DOHH2 (cell line): ENCODE measurements at regions not wholly inside any gene's neighbourhood (a gene's known extent, or its start where the extent isn't known, plus 50 kb on each side); places are given as distances from the start of the nearest gene placed in this dataset.

Experiments used
- H3F3A ChIP-seq: fragments of 200-600 bp; sonication (generic), shearing (Covaris generic); 2 replicates; pipeline ENCODE4 v1.6.0; 2016; ENCODE audit warnings: antibody characterized with exemption, mild to moderate bottlenecking; ENCODE audit not compliant: control insufficient read depth, insufficient read depth
- H3K27ac ChIP-seq: fragments of 200-600 bp; sonication (generic); 2 replicates; pipeline ENCODE4 v1.5.1; 2014; ENCODE audit warnings: low read depth, mild to moderate bottlenecking, low read length, moderate library complexity
- H3K27me3 ChIP-seq: fragments of 200-600 bp; sonication (generic); 2 replicates; pipeline ENCODE4 v1.6.1; 2014; ENCODE audit warnings: mild to moderate bottlenecking, low read length, mixed read lengths; ENCODE audit not compliant: control insufficient read depth
- H3K36me3 ChIP-seq: fragments of 200-600 bp; sonication (generic); 2 replicates; pipeline ENCODE4 v1.6.1; 2014; ENCODE audit warnings: mild to moderate bottlenecking, low read length, moderate library complexity, mixed read lengths; ENCODE audit not compliant: control insufficient read depth
- H3K4me1 ChIP-seq: fragments of 200-600 bp; sonication (generic); 2 replicates; pipeline ENCODE4 v1.6.1; 2014; ENCODE audit warnings: mild to moderate bottlenecking, low read length, mixed read lengths; ENCODE audit not compliant: control insufficient read depth
- H3K4me2 ChIP-seq: fragments of 200-600 bp; sonication (generic); 2 replicates; pipeline ENCODE4 v1.6.0; 2014; ENCODE audit warnings: mild to moderate bottlenecking, low read length, moderate library complexity
- H3K4me3 ChIP-seq: fragments of 200-600 bp; sonication (generic); 2 replicates; pipeline ENCODE4 v1.5.1; 2014; ENCODE audit warnings: mild to moderate bottlenecking, low read length, mixed read lengths
- H3K79me2 ChIP-seq: fragments of 200-600 bp; sonication (generic); 2 replicates; pipeline ENCODE4 v1.6.1; 2014; ENCODE audit warnings: mild to moderate bottlenecking, low read length, mixed read lengths; ENCODE audit not compliant: control insufficient read depth
- H3K9me2 ChIP-seq: fragments of 200-600 bp; sonication (generic); replicated peaks from 2 replicates; pipeline ENCODE4 v1.6.1; 2014; ENCODE audit warnings: mild to moderate bottlenecking, low read length, mixed read lengths; ENCODE audit not compliant: control insufficient read depth
- H3K9me3 ChIP-seq: fragments of 200-600 bp; sonication (generic); 2 replicates; pipeline ENCODE4 v1.6.1; 2014; ENCODE audit warnings: antibody characterized with exemption, low read length, mixed read lengths; ENCODE audit not compliant: control insufficient read depth, insufficient read depth
- H4K20me1 ChIP-seq: fragments of 200-600 bp; sonication (generic); 2 replicates; pipeline ENCODE4 v1.6.0; 2014; ENCODE audit warnings: low read depth, mild to moderate bottlenecking, antibody characterized with exemption, low read length, moderate library complexity; ENCODE audit not compliant: control insufficient read depth, insufficient read depth
- EZH2phosphoT487 ChIP-seq: fragments of 200-600 bp; sonication (generic); IDR thresholded peaks from 2 replicates; pipeline ENCODE4 v1.6.1; 2017; ENCODE audit warnings: borderline replicate concordance, mild to moderate bottlenecking, antibody characterized with exemption, low read length, moderate library complexity, mixed read lengths
- TF ChIP-seq, protein P1 (sequence below): fragments of 200-600 bp; sonication (generic); IDR thresholded peaks from one replicate; pipeline ENCODE4 v1.5.1; 2014; ENCODE audit warnings: antibody characterized with exemption, mild to moderate bottlenecking, low read depth, low read length; ENCODE audit not compliant: poor library complexity, severe bottlenecking

DNA sequence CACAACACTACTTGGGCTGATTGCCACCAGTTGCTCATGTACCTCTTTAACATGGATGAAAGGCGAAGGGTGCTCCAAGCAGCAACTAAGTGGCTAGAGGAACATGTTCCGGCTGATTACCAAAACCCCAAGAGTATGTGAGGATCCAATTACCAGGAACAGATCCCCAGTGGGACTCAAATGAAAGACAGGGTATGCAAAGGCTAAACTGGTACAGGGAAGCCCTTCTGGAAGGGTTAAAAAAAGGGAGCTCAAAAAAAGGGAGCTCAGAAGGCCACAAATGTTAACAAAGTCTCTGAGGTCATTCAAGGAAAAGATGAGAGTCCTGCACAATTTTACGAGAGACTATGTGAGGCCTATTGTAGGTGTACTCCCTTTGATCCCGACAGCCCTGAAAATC is 604.7 kb downstream of the UQCRFS1 start:
- H3K4me1 ChIP-seq, result no peaks in the 10 kb centered on the region
- no peak overlapping the region for H3K4me2 ChIP-seq
- H4K20me1 ChIP-seq, result no peaks in the 10 kb centered on the region
- H3K27ac ChIP-seq, result no peak overlapping the region
- peaks cover 5% of the 10 kb centered on the region; the same call in 1 of the 2 replicates for H3K9me3 ChIP-seq
- H3K9me2 ChIP-seq, result no peaks in the 10 kb centered on the region
- no peaks in the 10 kb centered on the region for H3F3A ChIP-seq
- no peaks in the 10 kb centered on the region for H3K79me2 ChIP-seq
- no peaks in the 10 kb centered on the region for H3K36me3 ChIP-seq
- H3K27me3 ChIP-seq, result no peaks in the 10 kb centered on the region
- H3K4me3 ChIP-seq, result no peak overlapping the region
- no peak for TF ChIP-seq EZH2phosphoT487

DNA sequence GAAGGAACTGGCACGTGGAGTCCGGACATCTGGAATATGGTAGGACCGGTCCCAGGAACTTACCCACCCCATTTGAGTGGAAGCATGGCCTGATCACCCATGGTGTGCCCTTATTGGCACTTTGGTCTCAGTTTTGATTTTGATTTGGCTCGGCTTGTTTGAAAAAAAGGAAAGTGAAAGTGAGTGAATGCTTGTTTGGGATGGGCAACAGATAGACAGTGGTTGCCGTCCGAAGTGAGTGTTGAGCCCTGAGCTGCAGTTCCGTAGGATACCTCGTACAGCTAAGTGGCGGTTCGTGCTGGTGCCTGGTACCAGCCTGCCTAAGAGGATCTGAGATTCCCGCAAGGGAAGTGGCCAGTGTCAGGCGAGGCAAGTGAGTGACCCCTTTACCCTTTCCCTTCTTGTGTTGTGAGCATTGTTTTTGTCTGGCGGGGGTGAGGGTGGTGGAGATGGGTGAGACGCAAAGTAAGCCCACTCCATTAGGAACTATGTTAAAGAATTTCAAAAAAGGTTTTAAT is 605.8 kb downstream of the UQCRFS1 start:
- Histone ChIP-seq H3K4me3 (no peak overlapping the region), H3K4me1 (no peaks in the 10 kb centered on the region), H3K27me3 (no peaks in the 10 kb centered on the region), H4K20me1 (no peaks in the 10 kb centered on the region), H3K9me2 (no peaks in the 10 kb centered on the region), H3K36me3 (no peaks in the 10 kb centered on the region), H3K79me2 (no peaks in the 10 kb centered on the region), H3K9me3 (peaks cover 5% of the 10 kb centered on the region; the same call in 1 of the 2 replicates), H3K27ac (no peak overlapping the region), H3F3A (no peaks in the 10 kb centered on the region), H3K4me2 (no peak overlapping the region)
- no peak for TF ChIP-seq EZH2phosphoT487
- TF ChIP-seq, protein P1, sequence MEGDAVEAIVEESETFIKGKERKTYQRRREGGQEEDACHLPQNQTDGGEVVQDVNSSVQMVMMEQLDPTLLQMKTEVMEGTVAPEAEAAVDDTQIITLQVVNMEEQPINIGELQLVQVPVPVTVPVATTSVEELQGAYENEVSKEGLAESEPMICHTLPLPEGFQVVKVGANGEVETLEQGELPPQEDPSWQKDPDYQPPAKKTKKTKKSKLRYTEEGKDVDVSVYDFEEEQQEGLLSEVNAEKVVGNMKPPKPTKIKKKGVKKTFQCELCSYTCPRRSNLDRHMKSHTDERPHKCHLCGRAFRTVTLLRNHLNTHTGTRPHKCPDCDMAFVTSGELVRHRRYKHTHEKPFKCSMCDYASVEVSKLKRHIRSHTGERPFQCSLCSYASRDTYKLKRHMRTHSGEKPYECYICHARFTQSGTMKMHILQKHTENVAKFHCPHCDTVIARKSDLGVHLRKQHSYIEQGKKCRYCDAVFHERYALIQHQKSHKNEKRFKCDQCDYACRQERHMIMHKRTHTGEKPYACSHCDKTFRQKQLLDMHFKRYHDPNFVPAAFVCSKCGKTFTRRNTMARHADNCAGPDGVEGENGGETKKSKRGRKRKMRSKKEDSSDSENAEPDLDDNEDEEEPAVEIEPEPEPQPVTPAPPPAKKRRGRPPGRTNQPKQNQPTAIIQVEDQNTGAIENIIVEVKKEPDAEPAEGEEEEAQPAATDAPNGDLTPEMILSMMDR, result no peak

DNA sequence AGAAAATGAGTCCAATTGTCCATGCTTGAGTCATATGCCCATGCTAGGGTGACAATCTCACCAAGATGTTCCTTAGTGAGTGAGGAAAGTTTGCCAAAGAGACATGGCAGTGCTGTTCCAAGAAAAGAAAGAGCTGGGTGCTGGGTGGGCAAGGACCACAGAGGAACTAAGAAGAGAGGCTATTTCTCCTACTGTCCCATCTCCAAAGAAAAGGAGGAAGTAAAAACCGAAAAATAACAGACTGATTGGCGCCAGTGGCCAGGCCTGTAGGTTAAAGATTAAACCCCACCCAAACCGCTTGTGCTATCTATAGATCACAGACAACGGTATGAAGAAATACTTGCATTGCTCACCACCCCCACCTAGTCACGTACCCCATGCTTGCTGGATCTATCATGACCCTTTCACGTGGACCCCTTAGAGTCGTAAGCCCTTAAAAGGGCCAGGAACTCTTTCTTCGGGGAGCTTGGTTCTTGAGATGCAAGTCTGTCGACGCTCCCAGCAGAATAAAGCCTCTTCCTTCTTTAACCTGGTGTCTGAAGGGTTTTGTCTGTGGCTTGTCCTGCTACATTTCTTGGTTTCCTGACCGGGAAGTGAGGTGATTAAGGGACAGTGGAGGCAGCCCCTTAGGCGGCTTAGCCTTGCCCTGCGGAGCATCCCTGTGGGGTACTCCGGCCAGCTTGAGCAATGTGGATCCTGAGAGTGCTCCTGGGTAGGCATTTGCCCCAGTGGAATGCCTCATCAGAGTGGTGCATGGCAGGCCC is 606.5 kb downstream of the UQCRFS1 start:
- Histone ChIP-seq H3F3A (no peaks in the 10 kb centered on the region), H3K4me3 (no peak overlapping the region), H3K27ac (no peak overlapping the region), H3K79me2 (no peaks in the 10 kb centered on the region), H3K9me3 (peaks cover 5% of the 10 kb centered on the region; the same call in 1 of the 2 replicates), H3K27me3 (no peaks in the 10 kb centered on the region), H3K4me2 (no peak overlapping the region), H3K36me3 (no peaks in the 10 kb centered on the region), H3K9me2 (no peaks in the 10 kb centered on the region), H3K4me1 (no peaks in the 10 kb centered on the region), H4K20me1 (no peaks in the 10 kb centered on the region)
- TF ChIP-seq EZH2phosphoT487, result no peak
- TF ChIP-seq, protein P1, result no peak

DNA sequence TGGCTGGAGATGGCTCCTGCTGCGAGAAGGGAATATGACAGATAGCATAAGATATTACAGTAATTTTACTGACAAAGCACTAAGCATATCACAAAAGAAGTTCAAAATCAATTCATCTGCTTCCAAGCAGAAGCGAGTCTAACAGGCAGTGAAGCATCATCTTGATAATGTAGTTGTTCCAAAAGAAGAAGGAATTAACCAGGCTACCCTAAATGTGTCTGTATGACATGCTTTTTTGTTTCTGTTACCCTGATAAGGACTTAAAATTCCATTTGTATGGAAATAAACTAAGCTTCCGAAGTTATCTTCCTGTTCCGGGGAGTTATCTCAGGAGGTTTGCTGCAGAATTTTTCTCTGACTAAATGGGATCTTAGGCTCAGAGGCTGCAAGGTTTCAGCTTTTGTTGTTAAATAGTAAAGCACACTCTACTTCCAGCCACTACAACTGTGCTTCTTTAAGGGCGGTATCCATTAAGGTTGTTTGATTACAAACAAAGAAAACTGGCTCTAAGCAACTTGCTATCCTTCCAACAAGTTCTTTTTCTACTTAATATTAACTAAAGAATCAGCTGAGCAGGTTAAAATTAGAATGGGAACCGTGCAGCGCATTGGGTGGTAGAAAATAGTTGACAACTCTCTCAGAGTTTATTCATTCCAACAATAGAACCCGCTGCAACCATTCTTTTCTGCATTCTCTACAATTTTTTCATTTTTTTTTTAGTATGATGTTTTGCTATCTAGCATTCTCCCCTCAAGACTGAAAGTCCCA is 607.3 kb downstream of the UQCRFS1 start:
- H3K9me2 ChIP-seq, result no peaks in the 10 kb centered on the region
- H3K9me3 ChIP-seq, result peaks cover 5% of the 10 kb centered on the region; the same call in 1 of the 2 replicates
- H3K27ac ChIP-seq, result no peak overlapping the region
- H3K4me1 ChIP-seq, result no peaks in the 10 kb centered on the region
- no peaks in the 10 kb centered on the region for H4K20me1 ChIP-seq
- no peak overlapping the region for H3K4me2 ChIP-seq
- H3K27me3 ChIP-seq, result no peaks in the 10 kb centered on the region
- no peaks in the 10 kb centered on the region for H3K36me3 ChIP-seq
- TF ChIP-seq EZH2phosphoT487, result no peak
- TF ChIP-seq, protein P1, result no peak
- H3K4me3 ChIP-seq, result no peak overlapping the region
- no peaks in the 10 kb centered on the region for H3F3A ChIP-seq
- H3K79me2 ChIP-seq, result no peaks in the 10 kb centered on the region
